ENCODE measurements at regions not wholly inside any gene's neighbourhood (a gene's known extent, or its start where the extent isn't known, plus 50 kb on each side); places are given as distances from the start of the nearest gene placed in this dataset.
"Not testable (repeated sequence)": the region's sequence is repeated elsewhere in the genome, so short reads cannot be mapped to it uniquely, and the experiment has no call there.

DNA sequence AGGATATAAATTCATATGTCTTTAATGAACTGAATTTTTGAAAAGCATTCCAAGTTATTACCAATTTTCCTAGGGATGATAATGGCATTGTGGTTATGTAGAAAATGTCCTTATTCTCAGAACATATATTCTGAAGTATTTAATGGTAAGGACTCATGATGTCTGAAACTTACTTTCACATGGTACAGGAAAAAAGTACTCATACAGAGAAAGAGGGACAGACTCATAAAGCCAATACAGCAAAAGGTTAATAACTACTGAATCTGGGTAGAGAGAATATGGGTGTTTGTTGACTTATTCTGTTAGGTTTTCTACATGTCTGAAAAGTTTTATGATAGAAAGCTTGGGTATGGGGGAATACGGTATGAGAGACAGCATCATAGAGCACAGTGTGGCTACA is 84.3 kb upstream of the SERTAD2 start:
- 81 to 92% methylated on average over 1 of the region's 1 CpG for WGBS, 2 donors
- Histone ChIP-seq H3K9me3 (ENCODE audit: control insufficient read depth in 2 of 2, insufficient read depth in 1 of 2, low read depth in 1 of 2, low read length in 1 of 2) (no peaks in the 10 kb centered on the region), H3K4me3 (ENCODE audit: low read depth in 1 of 2, low read length in 2 of 2) (no peak overlapping the region), H3K27ac (ENCODE audit: low read depth in 2 of 2, low read length in 1 of 2) (no peak overlapping the region), H3K36me3 (ENCODE audit: control insufficient read depth in 2 of 2, insufficient read depth in 2 of 2, low read length in 1 of 2) (no peaks in the 10 kb centered on the region), H3K4me1 (ENCODE audit: control insufficient read depth in 2 of 2, insufficient read depth in 2 of 2, low read length in 1 of 2) (no peaks in the 10 kb centered on the region), H3K27me3 (ENCODE audit: control insufficient read depth in 1 of 2, insufficient read depth in 2 of 2, low read length in 2 of 2) (no peaks in the 10 kb centered on the region)

GRCh38 chr2:64742678-64743077 is 89.0 kb upstream of the SERTAD2 start:
- Histone ChIP-seq H3K36me3 (ENCODE audit: control insufficient read depth in 2 of 2, insufficient read depth in 2 of 2, low read length in 1 of 2) (no peaks in the 10 kb centered on the region), H3K27me3 (ENCODE audit: control insufficient read depth in 1 of 2, insufficient read depth in 2 of 2, low read length in 2 of 2) (no peaks in the 10 kb centered on the region), H3K9me3 (ENCODE audit: control insufficient read depth in 2 of 2, insufficient read depth in 1 of 2, low read depth in 1 of 2, low read length in 1 of 2) (no peaks in the 10 kb centered on the region), H3K4me3 (ENCODE audit: low read depth in 1 of 2, low read length in 2 of 2) (no peak overlapping the region), H3K27ac (ENCODE audit: low read depth in 2 of 2, low read length in 1 of 2) (no peak overlapping the region), H3K4me1 (ENCODE audit: control insufficient read depth in 2 of 2, insufficient read depth in 2 of 2, low read length in 1 of 2) (no peaks in the 10 kb centered on the region)
- WGBS, 2 donors, result 68 to 84% methylated on average over 1 of the region's 1 CpG

DNA sequence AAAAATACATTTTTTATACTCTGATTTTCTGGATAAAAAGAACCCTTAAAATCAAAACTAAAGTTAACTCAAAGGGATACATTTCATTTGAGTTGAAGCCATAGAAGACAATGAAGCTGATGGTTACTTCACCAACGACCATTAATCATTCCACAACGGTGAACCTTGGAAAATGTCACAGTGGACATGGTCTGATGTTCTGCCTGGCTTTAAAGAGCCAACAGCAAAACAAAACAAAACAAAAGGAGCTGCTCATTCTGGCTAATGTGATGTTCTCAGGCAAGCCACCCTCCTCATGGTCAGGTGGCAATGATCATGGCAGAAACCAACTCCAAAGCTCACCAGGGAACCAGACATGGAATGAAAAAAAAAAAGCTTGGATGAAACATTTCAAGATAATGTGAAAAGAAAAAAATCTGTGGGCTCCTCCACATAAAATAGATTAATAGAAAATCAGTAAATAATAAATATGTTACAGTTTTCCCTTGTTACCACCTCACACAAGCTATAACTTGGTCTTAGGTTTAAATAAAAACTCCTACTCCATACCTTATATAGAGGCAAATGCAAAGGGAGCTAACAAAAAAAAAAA is 90.1 kb upstream of the SERTAD2 start:
- Histone ChIP-seq H3K9me3 (ENCODE audit: control insufficient read depth in 2 of 2, insufficient read depth in 1 of 2, low read depth in 1 of 2, low read length in 1 of 2) (no peaks in the 10 kb centered on the region), H3K4me1 (ENCODE audit: control insufficient read depth in 2 of 2, insufficient read depth in 2 of 2, low read length in 1 of 2) (no peaks in the 10 kb centered on the region), H3K4me3 (ENCODE audit: low read depth in 1 of 2, low read length in 2 of 2) (no peak overlapping the region), H3K27me3 (ENCODE audit: control insufficient read depth in 1 of 2, insufficient read depth in 2 of 2, low read length in 2 of 2) (no peaks in the 10 kb centered on the region), H3K36me3 (ENCODE audit: control insufficient read depth in 2 of 2, insufficient read depth in 2 of 2, low read length in 1 of 2) (no peaks in the 10 kb centered on the region), H3K27ac (ENCODE audit: low read depth in 2 of 2, low read length in 1 of 2) (no peak overlapping the region)
- 83 to 85% methylated on average over 2 of the region's 2 CpGs for WGBS, 2 donors

- Histone ChIP-seq H3K9me3 (ENCODE audit: control insufficient read depth in 2 of 2, insufficient read depth in 1 of 2, low read depth in 1 of 2, low read length in 1 of 2) (no peaks in the 10 kb centered on the region), H3K4me3 (ENCODE audit: low read depth in 1 of 2, low read length in 2 of 2) (no peak overlapping the region), H3K27ac (ENCODE audit: low read depth in 2 of 2, low read length in 1 of 2) (no peak overlapping the region), H3K27me3 (ENCODE audit: control insufficient read depth in 1 of 2, insufficient read depth in 2 of 2, low read length in 2 of 2) (no peaks in the 10 kb centered on the region), H3K4me1 (ENCODE audit: control insufficient read depth in 2 of 2, insufficient read depth in 2 of 2, low read length in 1 of 2) (no peaks in the 10 kb centered on the region), H3K36me3 (ENCODE audit: control insufficient read depth in 2 of 2, insufficient read depth in 2 of 2, low read length in 1 of 2) (no peaks in the 10 kb centered on the region)
- 62 to 69% methylated on average over 2 of the region's 2 CpGs for WGBS, 2 donors
Measured at GRCh38 chr2:64745562-64745961, 91.8 kb upstream of the SERTAD2 start.

- H3K4me3 ChIP-seq (ENCODE audit: low read depth in 1 of 2, low read length in 2 of 2); H3K27me3 ChIP-seq (ENCODE audit: control insufficient read depth in 1 of 2, insufficient read depth in 2 of 2, low read length in 2 of 2); H3K27ac ChIP-seq (ENCODE audit: low read depth in 2 of 2, low read length in 1 of 2); H3K9me3 ChIP-seq (ENCODE audit: control insufficient read depth in 2 of 2, insufficient read depth in 1 of 2, low read depth in 1 of 2, low read length in 1 of 2); H3K36me3 ChIP-seq (ENCODE audit: control insufficient read depth in 2 of 2, insufficient read depth in 2 of 2, low read length in 1 of 2); H3K4me1 ChIP-seq (ENCODE audit: control insufficient read depth in 2 of 2, insufficient read depth in 2 of 2, low read length in 1 of 2): not testable (repeated sequence)
- 81 to 85% methylated on average over 3 of the region's 3 CpGs for WGBS, 2 donors
Measured at GRCh38 chr2:64747690-64748091, 94.0 kb upstream of the SERTAD2 start.

GRCh38 chr2:64748147-64748546 is 94.4 kb upstream of the SERTAD2 start:
- H3K4me1 ChIP-seq (ENCODE audit: control insufficient read depth in 2 of 2, insufficient read depth in 2 of 2, low read length in 1 of 2), result no peaks in the 10 kb centered on the region
- WGBS, 2 donors, result 94 to 99% methylated on average over 3 of the region's 3 CpGs
- H3K27ac ChIP-seq (ENCODE audit: low read depth in 2 of 2, low read length in 1 of 2), result peak overlapping the region; percentile 47 to 70
- H3K4me3 ChIP-seq (ENCODE audit: low read depth in 1 of 2, low read length in 2 of 2), result peak overlapping the region; percentile 2 to 19
- no peaks in the 10 kb centered on the region for H3K27me3 ChIP-seq (ENCODE audit: control insufficient read depth in 1 of 2, insufficient read depth in 2 of 2, low read length in 2 of 2)
- H3K9me3 ChIP-seq (ENCODE audit: control insufficient read depth in 2 of 2, insufficient read depth in 1 of 2, low read depth in 1 of 2, low read length in 1 of 2), result no peaks in the 10 kb centered on the region
- H3K36me3 ChIP-seq (ENCODE audit: control insufficient read depth in 2 of 2, insufficient read depth in 2 of 2, low read length in 1 of 2), result no peaks in the 10 kb centered on the region

- 48 to 53% methylated on average over 2 of the region's 2 CpGs for WGBS, 2 donors
- Histone ChIP-seq H3K4me1 (ENCODE audit: control insufficient read depth in 2 of 2, insufficient read depth in 2 of 2, low read length in 1 of 2) (no peaks in the 10 kb centered on the region), H3K4me3 (ENCODE audit: low read depth in 1 of 2, low read length in 2 of 2) (peak overlapping the region; percentile 2 to 19), H3K27ac (ENCODE audit: low read depth in 2 of 2, low read length in 1 of 2) (peak overlapping the region; percentile 47 to 70), H3K9me3 (ENCODE audit: control insufficient read depth in 2 of 2, insufficient read depth in 1 of 2, low read depth in 1 of 2, low read length in 1 of 2) (no peaks in the 10 kb centered on the region), H3K36me3 (ENCODE audit: control insufficient read depth in 2 of 2, insufficient read depth in 2 of 2, low read length in 1 of 2) (no peaks in the 10 kb centered on the region), H3K27me3 (ENCODE audit: control insufficient read depth in 1 of 2, insufficient read depth in 2 of 2, low read length in 2 of 2) (no peaks in the 10 kb centered on the region)
Measured at GRCh38 chr2:64748561-64748960, 94.8 kb upstream of the SERTAD2 start.

- Histone ChIP-seq H3K27ac (ENCODE audit: low read depth in 2 of 2, low read length in 1 of 2) (peak overlapping the region in 1 of 2 donors; percentile 97), H3K4me1 (ENCODE audit: control insufficient read depth in 2 of 2, insufficient read depth in 2 of 2, low read length in 1 of 2) (no peaks in the 10 kb centered on the region), H3K36me3 (ENCODE audit: control insufficient read depth in 2 of 2, insufficient read depth in 2 of 2, low read length in 1 of 2) (no peaks in the 10 kb centered on the region), H3K27me3 (ENCODE audit: control insufficient read depth in 1 of 2, insufficient read depth in 2 of 2, low read length in 2 of 2) (no peaks in the 10 kb centered on the region), H3K9me3 (ENCODE audit: control insufficient read depth in 2 of 2, insufficient read depth in 1 of 2, low read depth in 1 of 2, low read length in 1 of 2) (no peaks in the 10 kb centered on the region), H3K4me3 (ENCODE audit: low read depth in 1 of 2, low read length in 2 of 2) (peak overlapping the region; percentile 9 to 91)
- 14 to 27% methylated on average over 4 of the region's 4 CpGs for WGBS, 2 donors
Measured at GRCh38 chr2:64749446-64749845, 95.7 kb upstream of the SERTAD2 start.

DNA sequence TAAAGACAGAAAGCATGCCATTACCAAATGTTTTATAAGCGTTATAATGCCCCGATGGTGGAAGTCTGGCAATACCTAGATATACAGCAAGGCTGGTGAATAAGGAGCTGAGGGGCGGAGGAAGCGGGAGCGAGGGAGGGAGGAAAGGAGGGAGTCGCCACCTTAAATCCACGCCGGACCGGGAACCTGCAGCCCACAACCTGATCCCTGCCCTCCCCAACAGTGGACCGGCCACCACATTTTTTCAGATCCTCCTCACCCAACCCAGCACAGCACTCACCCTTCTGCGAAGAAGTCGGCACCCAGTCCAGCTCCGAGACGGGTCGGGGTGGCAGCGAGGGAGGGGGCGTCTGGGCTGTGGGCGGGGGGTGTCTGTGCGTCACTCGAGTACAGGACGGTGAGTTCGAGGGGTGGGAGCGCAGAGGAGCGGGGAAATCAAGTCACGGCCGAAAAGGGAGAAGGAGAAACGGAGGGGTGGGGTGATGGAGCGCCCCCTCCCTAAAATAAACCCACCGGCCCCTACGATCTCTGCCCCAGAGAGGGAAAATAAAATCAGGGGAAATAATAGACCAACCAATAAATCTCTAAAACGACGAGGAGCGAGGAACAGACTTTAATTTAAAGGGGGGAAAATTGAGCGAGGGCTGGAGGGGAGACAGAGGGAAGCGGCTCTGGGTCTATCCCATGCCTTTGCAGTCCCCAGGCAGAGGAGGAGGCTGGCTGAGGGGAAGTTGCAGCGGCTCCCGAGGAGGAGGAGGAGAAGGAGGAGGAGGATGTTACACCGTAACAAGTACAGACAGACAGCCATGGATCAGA is 96.5 kb upstream of the SERTAD2 start:
- Histone ChIP-seq H3K27me3 (ENCODE audit: control insufficient read depth in 1 of 2, insufficient read depth in 2 of 2, low read length in 2 of 2) (no peaks in the 10 kb centered on the region), H3K4me1 (ENCODE audit: control insufficient read depth in 2 of 2, insufficient read depth in 2 of 2, low read length in 1 of 2) (no peaks in the 10 kb centered on the region), H3K27ac (ENCODE audit: low read depth in 2 of 2, low read length in 1 of 2) (peak overlapping the region; percentile 97 to 99), H3K4me3 (ENCODE audit: low read depth in 1 of 2, low read length in 2 of 2) (peak overlapping the region; percentile 68 to 91), H3K9me3 (ENCODE audit: control insufficient read depth in 2 of 2, insufficient read depth in 1 of 2, low read depth in 1 of 2, low read length in 1 of 2) (no peaks in the 10 kb centered on the region), H3K36me3 (ENCODE audit: control insufficient read depth in 2 of 2, insufficient read depth in 2 of 2, low read length in 1 of 2) (no peaks in the 10 kb centered on the region)
- 1% methylated on average over 38 of the region's 38 CpGs for WGBS, 2 donors

DNA sequence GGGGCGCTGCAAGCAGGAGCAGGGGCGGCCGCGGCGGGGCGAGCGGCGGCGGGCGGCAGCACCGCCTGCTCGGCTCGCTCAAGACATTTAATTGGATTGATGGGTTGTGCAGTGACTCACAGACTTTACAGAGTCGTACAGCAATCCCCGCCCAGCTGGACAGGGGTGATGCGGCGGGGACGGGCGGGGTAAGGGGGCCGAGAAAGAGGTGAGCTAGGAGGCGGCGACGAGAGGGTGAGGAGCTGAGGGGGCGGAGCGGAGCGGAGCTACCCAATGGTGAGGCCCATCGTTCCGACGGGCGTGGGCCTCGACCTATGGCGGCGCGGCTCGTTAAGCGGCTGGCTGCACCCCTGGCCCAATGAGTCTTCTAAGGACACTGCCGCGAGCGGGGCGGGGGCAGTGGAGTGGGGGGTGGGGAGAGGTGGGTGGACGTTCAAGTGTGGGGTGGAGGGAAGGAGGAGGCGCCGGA is 97.1 kb upstream of the SERTAD2 start:
- Histone ChIP-seq H3K36me3 (ENCODE audit: control insufficient read depth in 2 of 2, insufficient read depth in 2 of 2, low read length in 1 of 2) (no peaks in the 10 kb centered on the region), H3K4me1 (ENCODE audit: control insufficient read depth in 2 of 2, insufficient read depth in 2 of 2, low read length in 1 of 2) (no peaks in the 10 kb centered on the region), H3K4me3 (ENCODE audit: low read depth in 1 of 2, low read length in 2 of 2) (peak overlapping the region; percentile 68 to 91), H3K27ac (ENCODE audit: low read depth in 2 of 2, low read length in 1 of 2) (peak overlapping the region; percentile 97 to 99), H3K27me3 (ENCODE audit: control insufficient read depth in 1 of 2, insufficient read depth in 2 of 2, low read length in 2 of 2) (no peaks in the 10 kb centered on the region), H3K9me3 (ENCODE audit: control insufficient read depth in 2 of 2, insufficient read depth in 1 of 2, low read depth in 1 of 2, low read length in 1 of 2) (no peaks in the 10 kb centered on the region)
- 1% methylated on average over 42 to 43 of the region's 43 CpGs for WGBS, 2 donors
